ENCODE measurements at regions not wholly inside any gene's neighbourhood (a gene's known extent, or its start where the extent isn't known, plus 50 kb on each side); places are given as distances from the start of the nearest gene placed in this dataset.

DNA sequence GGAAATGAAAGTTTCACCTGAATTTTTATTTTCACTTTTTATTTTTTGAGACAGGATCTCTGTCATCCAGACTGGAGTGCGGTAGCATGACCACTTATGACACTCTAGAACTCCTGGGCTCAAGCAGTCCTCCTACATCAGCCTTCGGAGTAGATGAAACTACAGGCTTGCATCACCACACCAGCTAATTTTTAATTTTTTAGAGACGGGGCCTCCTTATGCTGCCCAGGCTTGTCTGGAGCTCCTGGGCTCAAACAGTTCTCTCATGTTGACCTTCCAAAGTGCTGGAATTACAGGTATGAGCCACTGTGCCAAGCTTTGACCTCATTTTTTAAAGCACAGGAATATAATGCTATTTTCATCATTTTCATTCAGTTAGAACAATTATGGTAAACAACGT, 297.0 kb upstream of the KLHL1 start:
- Histone ChIP-seq H3K4me1 (ENCODE audit: insufficient read depth, poor library complexity, severe bottlenecking) (no peaks in the 10 kb centered on the region), H3K27ac (ENCODE audit: poor library complexity, severe bottlenecking) (no peak overlapping the region), H3K27me3 (ENCODE audit: insufficient read depth, poor library complexity, severe bottlenecking) (no peaks in the 10 kb centered on the region), H3K9me3 (ENCODE audit: severe bottlenecking) (no peaks in the 10 kb centered on the region), H3K36me3 (ENCODE audit: low read depth) (no peaks in the 10 kb centered on the region), H3K4me3 (ENCODE audit: severe bottlenecking) (no peak overlapping the region)
- DNase-seq (ENCODE audit: low spot score) (no peak), ATAC-seq (ENCODE audit: low read depth) (no peak)
- TF ChIP-seq, protein P1, sequence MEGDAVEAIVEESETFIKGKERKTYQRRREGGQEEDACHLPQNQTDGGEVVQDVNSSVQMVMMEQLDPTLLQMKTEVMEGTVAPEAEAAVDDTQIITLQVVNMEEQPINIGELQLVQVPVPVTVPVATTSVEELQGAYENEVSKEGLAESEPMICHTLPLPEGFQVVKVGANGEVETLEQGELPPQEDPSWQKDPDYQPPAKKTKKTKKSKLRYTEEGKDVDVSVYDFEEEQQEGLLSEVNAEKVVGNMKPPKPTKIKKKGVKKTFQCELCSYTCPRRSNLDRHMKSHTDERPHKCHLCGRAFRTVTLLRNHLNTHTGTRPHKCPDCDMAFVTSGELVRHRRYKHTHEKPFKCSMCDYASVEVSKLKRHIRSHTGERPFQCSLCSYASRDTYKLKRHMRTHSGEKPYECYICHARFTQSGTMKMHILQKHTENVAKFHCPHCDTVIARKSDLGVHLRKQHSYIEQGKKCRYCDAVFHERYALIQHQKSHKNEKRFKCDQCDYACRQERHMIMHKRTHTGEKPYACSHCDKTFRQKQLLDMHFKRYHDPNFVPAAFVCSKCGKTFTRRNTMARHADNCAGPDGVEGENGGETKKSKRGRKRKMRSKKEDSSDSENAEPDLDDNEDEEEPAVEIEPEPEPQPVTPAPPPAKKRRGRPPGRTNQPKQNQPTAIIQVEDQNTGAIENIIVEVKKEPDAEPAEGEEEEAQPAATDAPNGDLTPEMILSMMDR (IDR thresholded peaks at IDR 0.05; ENCODE audit: poor library complexity, severe bottlenecking): no peak

DNA sequence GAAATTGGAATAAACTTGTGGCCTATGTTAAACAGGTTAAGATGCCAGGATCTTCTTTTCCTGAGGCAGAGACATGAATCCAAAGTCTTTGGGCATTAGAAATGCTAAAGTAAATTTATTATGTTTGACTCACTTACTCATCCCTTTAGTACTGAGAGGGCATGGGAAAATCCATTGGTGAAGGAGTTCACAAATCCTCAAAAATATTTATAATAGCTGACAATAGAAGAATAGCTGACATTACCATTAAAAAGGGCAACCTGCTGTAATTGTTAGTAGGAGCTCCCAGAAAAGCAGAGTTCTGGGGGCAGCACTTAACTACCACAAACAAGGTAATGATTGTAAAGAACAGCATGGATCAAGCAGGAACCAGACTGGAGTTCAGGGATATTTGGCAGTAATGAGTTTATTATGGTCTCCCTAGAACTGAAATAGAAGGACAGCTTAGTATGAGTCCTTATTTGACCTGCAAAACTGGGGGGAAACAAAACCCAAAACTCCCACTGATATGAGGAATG, 285.8 kb upstream of the KLHL1 start:
- Histone ChIP-seq H3K9me3 (ENCODE audit: severe bottlenecking) (no peaks in the 10 kb centered on the region), H3K27me3 (ENCODE audit: insufficient read depth, poor library complexity, severe bottlenecking) (no peaks in the 10 kb centered on the region), H3K36me3 (ENCODE audit: low read depth) (no peaks in the 10 kb centered on the region), H3K27ac (ENCODE audit: poor library complexity, severe bottlenecking) (no peak overlapping the region), H3K4me1 (ENCODE audit: insufficient read depth, poor library complexity, severe bottlenecking) (no peaks in the 10 kb centered on the region), H3K4me3 (ENCODE audit: severe bottlenecking) (no peak overlapping the region)
- TF ChIP-seq, protein P1 (IDR thresholded peaks at IDR 0.05; ENCODE audit: poor library complexity, severe bottlenecking): no peak
- ATAC-seq (ENCODE audit: low read depth) (no peak), DNase-seq (ENCODE audit: low spot score) (no peak)

DNA sequence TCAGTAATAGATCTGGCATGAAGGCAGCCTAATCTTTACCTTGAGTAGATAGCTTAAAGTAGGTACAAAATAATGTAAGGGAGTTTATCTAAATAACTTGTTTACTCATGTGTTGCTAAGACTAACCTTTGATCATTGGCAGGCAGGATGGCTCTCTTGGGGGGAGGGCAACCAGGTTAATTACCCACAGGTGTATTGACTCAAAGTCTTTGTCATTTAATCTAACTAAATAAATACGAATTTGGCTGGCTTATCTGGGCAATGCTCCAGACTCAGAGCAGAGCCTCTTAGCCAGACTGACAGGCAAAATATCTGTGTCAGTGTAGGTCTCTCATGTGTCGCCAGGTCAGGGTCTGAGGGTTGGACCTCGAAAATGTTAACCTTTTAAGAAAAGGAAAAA, 283.4 kb upstream of the KLHL1 start:
- Histone ChIP-seq H3K27me3 (ENCODE audit: insufficient read depth, poor library complexity, severe bottlenecking) (no peaks in the 10 kb centered on the region), H3K4me3 (ENCODE audit: severe bottlenecking) (no peak overlapping the region), H3K36me3 (ENCODE audit: low read depth) (no peaks in the 10 kb centered on the region), H3K4me1 (ENCODE audit: insufficient read depth, poor library complexity, severe bottlenecking) (no peaks in the 10 kb centered on the region), H3K27ac (ENCODE audit: poor library complexity, severe bottlenecking) (no peak overlapping the region), H3K9me3 (ENCODE audit: severe bottlenecking) (no peaks in the 10 kb centered on the region)
- no peak for DNase-seq (ENCODE audit: low spot score)
- ATAC-seq (ENCODE audit: low read depth): no peak
- TF ChIP-seq, protein P1 (IDR thresholded peaks at IDR 0.05; ENCODE audit: poor library complexity, severe bottlenecking): no peak

DNA sequence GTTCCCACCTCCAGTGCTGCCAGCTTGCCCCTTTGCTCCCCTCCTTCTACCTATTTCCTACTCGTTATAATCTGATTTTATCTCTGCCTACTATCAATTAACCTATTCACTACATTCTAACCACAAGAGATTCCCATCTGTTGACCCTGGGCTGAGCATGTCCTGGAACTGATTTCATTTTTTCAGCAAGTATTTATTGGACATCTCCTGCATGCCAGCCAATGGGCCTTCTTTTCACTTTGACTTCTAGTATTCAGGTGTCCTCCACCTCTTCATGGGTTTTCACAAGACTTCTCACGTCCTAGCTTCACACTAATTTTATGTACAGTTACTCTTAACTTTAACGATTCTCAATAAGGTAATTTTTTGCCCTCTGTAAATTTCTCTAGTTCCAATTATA, 282.7 kb upstream of the KLHL1 start:
- TF ChIP-seq, protein P1 (IDR thresholded peaks at IDR 0.05; ENCODE audit: poor library complexity, severe bottlenecking): no peak
- Histone ChIP-seq H3K4me1 (ENCODE audit: insufficient read depth, poor library complexity, severe bottlenecking) (no peaks in the 10 kb centered on the region), H3K27me3 (ENCODE audit: insufficient read depth, poor library complexity, severe bottlenecking) (no peaks in the 10 kb centered on the region), H3K4me3 (ENCODE audit: severe bottlenecking) (no peak overlapping the region), H3K27ac (ENCODE audit: poor library complexity, severe bottlenecking) (no peak overlapping the region), H3K36me3 (ENCODE audit: low read depth) (no peaks in the 10 kb centered on the region), H3K9me3 (ENCODE audit: severe bottlenecking) (no peaks in the 10 kb centered on the region)
- DNase-seq (ENCODE audit: low spot score) (no peak), ATAC-seq (ENCODE audit: low read depth) (no peak)

DNA sequence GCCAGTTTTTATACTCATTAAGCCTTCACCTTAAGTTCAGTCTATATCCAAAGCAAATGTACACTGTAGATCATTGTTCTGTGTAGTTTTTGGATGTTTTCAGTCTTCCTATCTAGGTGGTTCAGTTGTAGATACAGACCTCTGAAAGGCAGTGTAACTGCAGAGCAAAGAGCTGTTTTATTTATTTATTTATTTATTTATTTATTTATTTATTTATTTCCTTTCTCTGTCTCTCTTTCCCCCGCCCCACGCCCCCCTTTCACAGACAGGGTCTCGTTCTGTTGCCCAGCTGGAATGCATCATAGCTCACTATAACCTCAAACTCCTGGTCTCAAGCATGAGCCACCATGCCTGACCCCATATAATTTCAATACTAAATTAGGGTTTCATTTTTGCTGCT, 281.8 kb upstream of the KLHL1 start:
- ATAC-seq (ENCODE audit: low read depth): no peak
- TF ChIP-seq, protein P1 (IDR thresholded peaks at IDR 0.05; ENCODE audit: poor library complexity, severe bottlenecking): no peak

More for the DNA sequence above, 281.8 kb upstream of the KLHL1 start:
- no peak overlapping the region for H3K27ac ChIP-seq (ENCODE audit: poor library complexity, severe bottlenecking)
- no peaks in the 10 kb centered on the region for H3K4me1 ChIP-seq (ENCODE audit: insufficient read depth, poor library complexity, severe bottlenecking)
- no peaks in the 10 kb centered on the region for H3K36me3 ChIP-seq (ENCODE audit: low read depth)
- no peaks in the 10 kb centered on the region for H3K27me3 ChIP-seq (ENCODE audit: insufficient read depth, poor library complexity, severe bottlenecking)
- H3K9me3 ChIP-seq (ENCODE audit: severe bottlenecking): no peaks in the 10 kb centered on the region
- DNase-seq (ENCODE audit: low spot score): no peak
- H3K4me3 ChIP-seq (ENCODE audit: severe bottlenecking): no peak overlapping the region
